ENCODE measurements at regions not wholly inside any gene's neighbourhood (a gene's known extent, or its start where the extent isn't known, plus 50 kb on each side); places are given as distances from the start of the nearest gene placed in this dataset.

DNA sequence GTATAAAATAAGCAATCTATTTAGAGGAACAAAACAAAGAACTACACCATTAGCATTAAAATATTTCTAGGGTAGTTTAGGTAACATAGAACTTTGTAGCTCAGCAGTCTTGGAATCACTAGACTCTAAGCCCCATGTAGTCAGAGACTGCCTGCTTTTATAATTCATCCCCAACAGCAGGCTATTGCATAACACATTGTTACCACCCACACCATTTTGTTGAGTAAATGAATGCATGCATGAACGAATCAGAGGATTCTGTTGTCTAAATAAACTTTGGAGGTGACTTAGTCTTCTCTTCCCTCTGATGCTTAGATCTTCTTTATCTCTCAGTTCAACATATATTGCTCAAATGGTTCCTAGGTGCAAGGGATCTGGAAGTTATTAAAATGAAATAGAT lies 167.6 kb upstream of the TNP1 start:
- H3K4me3 ChIP-seq (ENCODE audit: low read depth, low read length), result no peak overlapping the region
- TF ChIP-seq MYC (IDR thresholded peaks at IDR 0.05; ENCODE audit: low read depth, low read length) (no peak), POLR2A (IDR thresholded peaks at IDR 0.05; ENCODE audit: extremely low read depth, insufficient read length) (no peak)
- TF ChIP-seq, protein P1, sequence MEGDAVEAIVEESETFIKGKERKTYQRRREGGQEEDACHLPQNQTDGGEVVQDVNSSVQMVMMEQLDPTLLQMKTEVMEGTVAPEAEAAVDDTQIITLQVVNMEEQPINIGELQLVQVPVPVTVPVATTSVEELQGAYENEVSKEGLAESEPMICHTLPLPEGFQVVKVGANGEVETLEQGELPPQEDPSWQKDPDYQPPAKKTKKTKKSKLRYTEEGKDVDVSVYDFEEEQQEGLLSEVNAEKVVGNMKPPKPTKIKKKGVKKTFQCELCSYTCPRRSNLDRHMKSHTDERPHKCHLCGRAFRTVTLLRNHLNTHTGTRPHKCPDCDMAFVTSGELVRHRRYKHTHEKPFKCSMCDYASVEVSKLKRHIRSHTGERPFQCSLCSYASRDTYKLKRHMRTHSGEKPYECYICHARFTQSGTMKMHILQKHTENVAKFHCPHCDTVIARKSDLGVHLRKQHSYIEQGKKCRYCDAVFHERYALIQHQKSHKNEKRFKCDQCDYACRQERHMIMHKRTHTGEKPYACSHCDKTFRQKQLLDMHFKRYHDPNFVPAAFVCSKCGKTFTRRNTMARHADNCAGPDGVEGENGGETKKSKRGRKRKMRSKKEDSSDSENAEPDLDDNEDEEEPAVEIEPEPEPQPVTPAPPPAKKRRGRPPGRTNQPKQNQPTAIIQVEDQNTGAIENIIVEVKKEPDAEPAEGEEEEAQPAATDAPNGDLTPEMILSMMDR (IDR thresholded peaks at IDR 0.05; ENCODE audit: low read depth, low read length), result no peak
- TF ChIP-seq, protein P2, sequence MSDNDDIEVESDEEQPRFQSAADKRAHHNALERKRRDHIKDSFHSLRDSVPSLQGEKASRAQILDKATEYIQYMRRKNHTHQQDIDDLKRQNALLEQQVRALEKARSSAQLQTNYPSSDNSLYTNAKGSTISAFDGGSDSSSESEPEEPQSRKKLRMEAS (IDR thresholded peaks at IDR 0.05; ENCODE audit: low read depth, low read length), result no peak
- no peak for DNase-seq (ENCODE audit: low read depth)

DNA sequence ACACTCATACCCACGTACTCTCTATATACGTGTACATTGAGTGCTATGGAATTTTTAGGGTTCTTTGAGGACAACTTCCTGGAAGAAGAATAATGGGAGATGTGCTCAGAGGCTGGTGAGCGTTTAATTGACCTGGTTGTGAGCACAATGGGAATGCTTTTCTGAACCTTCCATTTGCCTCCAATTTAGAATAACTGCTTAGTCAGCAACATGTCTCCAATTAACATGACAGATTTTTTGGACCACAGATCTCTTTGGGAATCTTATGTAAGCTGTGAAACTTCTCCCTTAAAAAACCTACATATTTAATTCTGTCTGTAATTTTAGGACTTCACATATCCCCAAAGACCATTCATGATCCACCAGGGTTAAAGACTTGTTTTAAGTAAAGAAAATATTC lies 166.7 kb upstream of the TNP1 start:
- no peak for DNase-seq (ENCODE audit: low read depth)
- H3K4me3 ChIP-seq (ENCODE audit: low read depth, low read length), result no peak overlapping the region
- TF ChIP-seq POLR2A (IDR thresholded peaks at IDR 0.05; ENCODE audit: extremely low read depth, insufficient read length) (no peak), MYC (IDR thresholded peaks at IDR 0.05; ENCODE audit: low read depth, low read length) (no peak)
- TF ChIP-seq, protein P2 (IDR thresholded peaks at IDR 0.05; ENCODE audit: low read depth, low read length), result no peak
- TF ChIP-seq, protein P1 (IDR thresholded peaks at IDR 0.05; ENCODE audit: low read depth, low read length), result no peak

DNA sequence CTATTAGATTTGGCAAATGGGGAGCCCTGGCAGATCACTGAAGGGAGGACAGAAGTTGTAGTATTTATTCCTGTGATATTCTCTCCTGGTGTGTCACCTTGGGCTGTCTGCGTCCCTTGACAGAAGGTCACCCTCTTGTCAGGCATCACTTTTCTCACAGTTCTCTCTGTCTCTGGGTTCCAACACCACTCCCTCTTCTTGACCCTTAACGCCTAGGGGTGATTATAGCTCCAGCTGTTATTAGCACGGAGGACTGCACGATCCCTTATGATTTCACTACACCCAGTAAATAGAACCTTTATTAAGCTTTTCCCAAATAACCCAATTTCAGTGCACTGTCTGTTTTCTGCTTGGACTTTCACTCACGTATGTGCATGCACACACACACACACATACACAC lies 166.3 kb upstream of the TNP1 start:
- no peak overlapping the region for H3K4me3 ChIP-seq (ENCODE audit: low read depth, low read length)
- no peak for DNase-seq (ENCODE audit: low read depth)
- TF ChIP-seq, protein P2 (IDR thresholded peaks at IDR 0.05; ENCODE audit: low read depth, low read length), result no peak
- TF ChIP-seq POLR2A (IDR thresholded peaks at IDR 0.05; ENCODE audit: extremely low read depth, insufficient read length) (no peak), MYC (IDR thresholded peaks at IDR 0.05; ENCODE audit: low read depth, low read length) (no peak)
- TF ChIP-seq, protein P1 (IDR thresholded peaks at IDR 0.05; ENCODE audit: low read depth, low read length), result no peak

DNA sequence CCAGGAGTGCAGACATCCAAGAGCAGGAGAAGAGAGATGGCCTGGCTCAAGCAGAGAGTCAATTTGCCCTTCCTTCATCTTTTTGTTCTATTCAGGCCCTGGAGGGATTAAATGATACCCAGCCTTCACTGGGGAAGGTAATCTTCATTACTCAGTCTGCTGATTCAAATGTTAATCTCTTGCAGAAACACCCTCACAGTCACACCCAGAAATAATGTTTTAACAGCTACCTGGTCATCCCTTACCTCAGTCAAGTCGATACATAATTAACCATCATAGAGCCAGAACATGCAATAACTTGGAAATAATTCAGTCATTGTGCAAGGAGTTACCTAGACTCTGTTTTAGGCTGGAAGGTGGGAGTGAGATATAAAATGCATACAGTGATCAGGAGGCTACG lies 163.7 kb upstream of the TNP1 start:
- no peak for DNase-seq (ENCODE audit: low read depth)
- no peak overlapping the region for H3K4me3 ChIP-seq (ENCODE audit: low read depth, low read length)
- TF ChIP-seq, protein P1 (IDR thresholded peaks at IDR 0.05; ENCODE audit: low read depth, low read length), result no peak

DNA sequence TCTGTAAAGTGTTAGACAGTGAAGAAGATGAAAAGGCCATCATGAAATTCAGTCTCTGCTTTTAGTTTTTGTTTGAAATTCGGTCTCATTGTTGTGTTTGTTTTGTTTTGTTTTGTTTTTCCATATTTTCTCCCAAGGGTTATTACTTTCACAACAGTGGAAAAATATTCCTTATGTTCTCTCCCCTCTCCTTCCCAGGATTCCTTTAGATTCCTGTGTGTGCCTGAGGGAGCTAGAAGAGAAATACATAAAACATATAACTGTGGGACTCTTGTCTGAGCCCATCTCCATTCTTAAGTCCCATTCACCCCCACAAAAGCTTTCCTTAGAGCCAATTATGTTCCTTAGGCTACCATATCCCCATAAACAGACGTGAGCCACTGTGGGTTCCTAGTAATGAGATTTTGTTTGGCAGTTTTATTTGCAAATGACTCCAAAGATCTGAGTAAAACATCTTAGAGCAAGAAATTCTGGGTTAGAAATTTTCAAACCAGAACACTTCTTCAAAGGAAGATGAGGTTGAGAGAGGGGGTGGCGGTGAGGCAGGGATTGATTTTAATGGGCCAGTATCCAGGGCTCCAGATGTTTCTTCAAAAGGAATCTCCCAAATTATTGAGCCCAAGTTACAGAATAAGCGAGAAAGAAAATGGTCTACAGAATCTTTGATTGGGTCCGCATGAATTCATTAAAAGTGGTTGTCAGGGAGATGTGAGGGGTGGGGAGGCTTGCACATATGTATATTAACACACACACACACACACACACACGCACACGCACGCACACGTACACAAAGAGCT lies 157.8 kb upstream of the TNP1 start:
- no peak overlapping the region for H3K4me3 ChIP-seq (ENCODE audit: low read depth, low read length)
- DNase-seq (ENCODE audit: low read depth), result no peak
- TF ChIP-seq, protein P1 (IDR thresholded peaks at IDR 0.05; ENCODE audit: low read depth, low read length), result no peak

DNA sequence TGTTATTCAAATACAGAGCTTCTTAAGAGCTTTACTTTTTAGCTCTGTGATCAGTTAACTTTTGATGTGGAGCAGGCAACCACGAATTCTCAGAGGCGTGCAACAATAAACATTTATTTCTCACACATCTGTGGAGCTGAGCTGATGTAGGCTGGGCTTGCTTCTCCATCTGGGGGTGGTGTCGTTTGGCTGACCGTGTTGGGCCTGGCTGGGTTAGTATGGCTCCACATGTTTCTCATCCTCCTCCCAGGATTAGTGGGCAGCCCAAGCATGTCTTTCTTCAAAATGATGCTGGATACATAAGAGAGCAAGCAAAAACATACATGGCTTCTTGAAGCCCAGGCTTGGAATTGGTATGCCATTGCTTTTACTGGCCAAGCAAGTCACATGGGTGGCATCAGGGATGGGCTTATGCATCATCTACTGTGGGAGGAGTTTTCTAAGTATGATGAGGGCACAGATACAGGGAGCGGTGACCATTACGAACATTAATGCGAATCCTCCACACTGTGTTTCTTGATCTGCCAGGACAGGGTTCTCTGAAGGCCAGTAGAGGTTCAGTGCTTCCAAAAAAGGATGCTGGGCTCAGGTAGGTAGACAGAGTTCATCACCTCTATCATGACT lies 157.0 kb upstream of the TNP1 start:
- TF ChIP-seq, protein P1 (IDR thresholded peaks at IDR 0.05; ENCODE audit: low read depth, low read length), result no peak
- TF ChIP-seq POLR2A (IDR thresholded peaks at IDR 0.05; ENCODE audit: extremely low read depth, insufficient read length) (no peak), MYC (IDR thresholded peaks at IDR 0.05; ENCODE audit: low read depth, low read length) (no peak)
- TF ChIP-seq, protein P2 (IDR thresholded peaks at IDR 0.05; ENCODE audit: low read depth, low read length), result no peak
- H3K4me3 ChIP-seq (ENCODE audit: low read depth, low read length), result no peak overlapping the region
- DNase-seq (ENCODE audit: low read depth), result no peak

Data from NB4 (cell line).